ENCODE measurements at regions not wholly inside any gene's neighbourhood (a gene's known extent, or its start where the extent isn't known, plus 50 kb on each side); places are given as distances from the start of the nearest gene placed in this dataset.

- H3K4me3 ChIP-seq = no peak overlapping the region
- no peak for DNase-seq (ENCODE audit: low read depth in 1 of 2, low spot score in 1 of 2)
- H3K9me3 ChIP-seq (ENCODE audit: low read depth) = no peaks in the 10 kb centered on the region
- no peaks in the 10 kb centered on the region for H3K4me1 ChIP-seq (ENCODE audit: low read depth)
- no peaks in the 10 kb centered on the region for H3K36me3 ChIP-seq
- no peaks in the 10 kb centered on the region for H3K27me3 ChIP-seq
- TF ChIP-seq, protein P1, sequence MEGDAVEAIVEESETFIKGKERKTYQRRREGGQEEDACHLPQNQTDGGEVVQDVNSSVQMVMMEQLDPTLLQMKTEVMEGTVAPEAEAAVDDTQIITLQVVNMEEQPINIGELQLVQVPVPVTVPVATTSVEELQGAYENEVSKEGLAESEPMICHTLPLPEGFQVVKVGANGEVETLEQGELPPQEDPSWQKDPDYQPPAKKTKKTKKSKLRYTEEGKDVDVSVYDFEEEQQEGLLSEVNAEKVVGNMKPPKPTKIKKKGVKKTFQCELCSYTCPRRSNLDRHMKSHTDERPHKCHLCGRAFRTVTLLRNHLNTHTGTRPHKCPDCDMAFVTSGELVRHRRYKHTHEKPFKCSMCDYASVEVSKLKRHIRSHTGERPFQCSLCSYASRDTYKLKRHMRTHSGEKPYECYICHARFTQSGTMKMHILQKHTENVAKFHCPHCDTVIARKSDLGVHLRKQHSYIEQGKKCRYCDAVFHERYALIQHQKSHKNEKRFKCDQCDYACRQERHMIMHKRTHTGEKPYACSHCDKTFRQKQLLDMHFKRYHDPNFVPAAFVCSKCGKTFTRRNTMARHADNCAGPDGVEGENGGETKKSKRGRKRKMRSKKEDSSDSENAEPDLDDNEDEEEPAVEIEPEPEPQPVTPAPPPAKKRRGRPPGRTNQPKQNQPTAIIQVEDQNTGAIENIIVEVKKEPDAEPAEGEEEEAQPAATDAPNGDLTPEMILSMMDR (IDR thresholded peaks at IDR 0.05; ENCODE audit: low read depth, low read length) = no peak
- H3K27ac ChIP-seq = no peak overlapping the region
Observed at GRCh38 chr18:37654731-37655369, 89.3 kb upstream of the CELF4 start.

GRCh38 chr18:37654034-37654433 lies 88.4 kb upstream of the CELF4 start:
- no peaks in the 10 kb centered on the region for H3K36me3 ChIP-seq
- TF ChIP-seq, protein P1 (IDR thresholded peaks at IDR 0.05; ENCODE audit: low read depth, low read length) = no peak
- no peaks in the 10 kb centered on the region for H3K4me1 ChIP-seq (ENCODE audit: low read depth)
- no peaks in the 10 kb centered on the region for H3K9me3 ChIP-seq (ENCODE audit: low read depth)
- no peak overlapping the region for H3K27ac ChIP-seq
- no peak overlapping the region for H3K4me3 ChIP-seq
- no peak for DNase-seq (ENCODE audit: low read depth in 1 of 2, low spot score in 1 of 2)
- no peaks in the 10 kb centered on the region for H3K27me3 ChIP-seq

DNA sequence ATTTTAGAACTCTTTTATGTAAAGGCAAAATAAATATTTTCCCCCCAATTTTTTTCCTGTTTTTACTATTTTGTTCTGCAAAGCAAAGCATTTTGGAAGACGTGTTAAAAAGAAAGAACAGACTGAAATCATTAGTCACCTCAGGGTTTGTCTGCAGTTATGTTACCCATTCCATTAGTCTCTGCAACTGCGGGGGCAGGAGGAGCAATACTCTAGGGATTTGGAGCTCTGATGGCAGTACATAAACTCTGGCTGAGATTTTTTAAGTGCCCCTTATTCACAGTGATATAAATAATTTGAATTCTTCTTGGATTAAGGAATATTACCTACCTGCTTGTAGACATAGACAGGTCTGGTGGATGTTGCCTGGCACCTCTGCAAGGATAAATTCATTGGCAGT lies 88.0 kb upstream of the CELF4 start:
- Histone ChIP-seq H3K27me3 (no peaks in the 10 kb centered on the region), H3K36me3 (no peaks in the 10 kb centered on the region), H3K9me3 (ENCODE audit: low read depth) (no peaks in the 10 kb centered on the region), H3K4me1 (ENCODE audit: low read depth) (no peaks in the 10 kb centered on the region), H3K4me3 (no peak overlapping the region), H3K27ac (no peak overlapping the region)
- DNase-seq (ENCODE audit: low read depth in 1 of 2, low spot score in 1 of 2) = peak in 1 of 2 donors; percentile 52
- TF ChIP-seq, protein P1 (IDR thresholded peaks at IDR 0.05; ENCODE audit: low read depth, low read length) = no peak

GRCh38 chr18:37649930-37650329 lies 84.3 kb upstream of the CELF4 start:
- no peak overlapping the region for H3K4me3 ChIP-seq
- no peaks in the 10 kb centered on the region for H3K36me3 ChIP-seq
- no peaks in the 10 kb centered on the region for H3K9me3 ChIP-seq (ENCODE audit: low read depth)
- DNase-seq (ENCODE audit: low read depth in 1 of 2, low spot score in 1 of 2) = no peak
- TF ChIP-seq, protein P1 (IDR thresholded peaks at IDR 0.05; ENCODE audit: low read depth, low read length) = no peak
- H3K4me1 ChIP-seq (ENCODE audit: low read depth) = no peaks in the 10 kb centered on the region
- H3K27me3 ChIP-seq = no peaks in the 10 kb centered on the region
- no peak overlapping the region for H3K27ac ChIP-seq

- TF ChIP-seq, protein P1 (IDR thresholded peaks at IDR 0.05; ENCODE audit: low read depth, low read length) = no peak
- H3K4me3 ChIP-seq = no peak overlapping the region
- H3K36me3 ChIP-seq = no peaks in the 10 kb centered on the region
Observed at GRCh38 chr18:37649416-37649815, 83.8 kb upstream of the CELF4 start.

More at GRCh38 chr18:37649416-37649815, 83.8 kb upstream of the CELF4 start:
- no peaks in the 10 kb centered on the region for H3K27me3 ChIP-seq
- no peak for DNase-seq (ENCODE audit: low read depth in 1 of 2, low spot score in 1 of 2)
- no peaks in the 10 kb centered on the region for H3K9me3 ChIP-seq (ENCODE audit: low read depth)
- H3K27ac ChIP-seq = no peak overlapping the region
- H3K4me1 ChIP-seq (ENCODE audit: low read depth) = no peaks in the 10 kb centered on the region

Data from cardiac muscle cell (in vitro differentiated cells and primary cell).